ENCODE measurements at regions not wholly inside any gene's neighbourhood (a gene's known extent, or its start where the extent isn't known, plus 50 kb on each side); places are given as distances from the start of the nearest gene placed in this dataset.

DNA sequence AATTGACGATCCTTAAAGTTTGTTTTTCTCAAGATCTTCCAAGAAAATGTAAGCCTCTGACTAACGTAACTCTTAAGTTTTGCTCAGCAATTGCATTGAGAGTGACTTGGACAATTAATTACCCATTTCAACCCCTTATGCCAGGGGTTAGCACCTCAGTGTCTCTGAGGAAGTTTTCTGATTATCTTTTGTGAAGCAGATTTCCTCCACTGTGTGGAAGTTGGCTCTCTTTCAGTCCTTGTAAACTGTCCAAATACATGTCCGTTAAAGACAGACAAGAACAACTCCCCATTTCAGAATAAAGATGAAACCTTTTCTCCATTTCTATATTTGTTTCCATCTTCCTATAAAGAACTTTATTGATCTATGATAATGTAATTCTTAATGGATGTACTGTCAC lies 296.4 kb upstream of the FMN2 start:
- Mint-ChIP-seq H3K27me3 (no peaks in the 10 kb centered on the region), H3K4me1 (peaks cover 4% of the 10 kb centered on the region)

DNA sequence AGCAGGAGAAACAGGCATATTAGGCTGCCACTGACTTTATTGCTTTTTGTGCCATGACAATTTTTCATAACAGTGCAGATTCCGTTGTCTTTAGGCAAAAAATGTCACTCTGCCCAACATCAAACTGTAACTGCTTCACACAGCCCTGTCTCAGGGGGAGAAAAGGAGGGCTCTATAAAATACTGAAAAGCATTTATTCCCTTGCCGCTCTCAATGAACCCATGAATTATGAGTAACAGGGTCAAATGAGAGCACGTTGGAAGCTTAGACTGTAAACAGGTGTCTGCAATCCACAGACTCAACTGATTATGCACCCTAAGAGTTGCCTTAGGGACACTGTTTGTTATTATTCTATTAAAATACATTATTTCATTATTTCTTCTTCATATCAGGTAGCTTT lies 292.1 kb upstream of the FMN2 start:
- Mint-ChIP-seq H3K27ac (no peak overlapping the region), H3K4me1 (peaks cover 5% of the 10 kb centered on the region), H3K36me3 (no peaks in the 10 kb centered on the region), H3K27me3 (no peaks in the 10 kb centered on the region), H3K9me3 (no peaks in the 10 kb centered on the region), H3K4me3 (no peak overlapping the region)

More for the DNA sequence above, 296.4 kb upstream of the FMN2 start:
- Mint-ChIP-seq H3K4me3 (no peak overlapping the region), H3K27ac (no peak overlapping the region), H3K36me3 (peaks cover 5% of the 10 kb centered on the region), H3K9me3 (no peaks in the 10 kb centered on the region)

GRCh38 chr1:239800861-239801260 lies 290.8 kb upstream of the FMN2 start:
- H3K4me1 Mint-ChIP-seq: peaks cover 7% of the 10 kb centered on the region
- H3K27ac Mint-ChIP-seq: no peak overlapping the region
- no peaks in the 10 kb centered on the region for H3K36me3 Mint-ChIP-seq
- no peaks in the 10 kb centered on the region for H3K9me3 Mint-ChIP-seq
- no peaks in the 10 kb centered on the region for H3K27me3 Mint-ChIP-seq
- H3K4me3 Mint-ChIP-seq: no peak overlapping the region

DNA sequence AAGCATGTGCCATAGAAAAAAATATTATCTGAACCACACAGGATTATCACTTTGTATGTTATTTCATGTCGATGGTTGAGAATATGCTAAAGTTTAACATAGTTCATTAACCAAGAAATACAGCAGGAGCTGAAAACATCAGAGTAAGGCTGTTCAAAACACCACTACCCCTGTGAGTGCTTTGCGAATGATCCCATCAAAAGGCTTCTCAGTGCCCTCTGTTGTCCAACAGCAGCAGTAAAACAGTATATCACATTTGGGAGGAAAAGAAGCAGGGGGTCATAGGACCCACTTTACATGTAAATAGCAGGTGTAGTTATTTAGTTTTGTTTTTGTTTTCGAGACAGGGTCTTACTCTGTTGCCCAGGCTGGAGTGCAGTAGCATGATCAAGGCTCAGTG lies 289.4 kb upstream of the FMN2 start:
- no peaks in the 10 kb centered on the region for H3K36me3 Mint-ChIP-seq
- no peaks in the 10 kb centered on the region for H3K27me3 Mint-ChIP-seq
- H3K4me1 Mint-ChIP-seq: peaks cover 10% of the 10 kb centered on the region
- H3K27ac Mint-ChIP-seq: no peak overlapping the region
- no peaks in the 10 kb centered on the region for H3K9me3 Mint-ChIP-seq
- H3K4me3 Mint-ChIP-seq: no peak overlapping the region

DNA sequence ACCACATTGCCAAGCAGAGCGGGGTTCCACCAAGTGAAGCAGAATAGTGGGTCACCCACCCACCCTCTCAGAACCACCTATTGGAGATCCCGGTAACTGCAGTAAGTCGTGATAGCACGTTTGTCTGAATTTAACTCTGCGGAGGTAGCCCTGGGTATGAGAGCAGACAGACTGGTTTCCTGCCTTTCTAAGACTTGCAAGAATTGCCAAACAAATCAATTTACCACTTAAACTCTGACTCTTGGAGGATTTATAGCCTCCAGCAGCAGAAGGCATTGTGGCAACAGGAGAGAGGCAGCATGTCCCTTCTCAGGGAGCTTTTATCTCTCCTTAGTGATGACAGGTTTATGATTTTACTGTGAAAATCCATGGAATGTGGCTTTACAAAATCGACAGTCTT lies 287.9 kb upstream of the FMN2 start:
- H3K27me3 Mint-ChIP-seq: no peaks in the 10 kb centered on the region
- H3K4me1 Mint-ChIP-seq: peaks cover 10% of the 10 kb centered on the region
- H3K27ac Mint-ChIP-seq: no peak overlapping the region
- H3K4me3 Mint-ChIP-seq: no peak overlapping the region
- no peaks in the 10 kb centered on the region for H3K9me3 Mint-ChIP-seq
- H3K36me3 Mint-ChIP-seq: no peaks in the 10 kb centered on the region

- H3K4me1 Mint-ChIP-seq: peaks cover 10% of the 10 kb centered on the region
- no peak overlapping the region for H3K27ac Mint-ChIP-seq
These were observed 287.4 kb upstream of the FMN2 start for GRCh38 chr1:239804266-239804665.

DNA sequence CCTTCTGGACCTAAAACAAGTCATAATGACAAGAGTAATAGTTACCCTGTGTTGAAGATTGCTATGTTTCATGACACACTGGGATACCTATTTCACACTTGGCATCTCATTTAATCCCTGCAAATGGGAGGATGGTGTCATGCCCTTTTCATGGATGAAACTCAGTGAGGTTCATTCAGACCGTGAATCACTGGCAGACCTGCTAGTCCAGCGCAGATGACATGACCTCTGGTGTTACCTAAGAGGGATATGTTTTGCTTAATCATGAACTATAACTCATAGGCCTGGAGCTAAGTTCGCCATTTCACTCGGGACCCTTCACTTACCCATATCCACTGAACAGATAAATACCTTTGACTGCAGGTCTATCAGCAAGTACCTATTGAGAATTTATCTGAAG lies 286.6 kb upstream of the FMN2 start:
- Mint-ChIP-seq H3K27ac (no peak overlapping the region), H3K9me3 (no peaks in the 10 kb centered on the region), H3K36me3 (no peaks in the 10 kb centered on the region), H3K4me1 (peaks cover 11% of the 10 kb centered on the region), H3K27me3 (no peaks in the 10 kb centered on the region), H3K4me3 (no peak overlapping the region)

More at GRCh38 chr1:239804266-239804665, 287.4 kb upstream of the FMN2 start:
- H3K27me3 Mint-ChIP-seq: no peaks in the 10 kb centered on the region
- H3K9me3 Mint-ChIP-seq: no peaks in the 10 kb centered on the region
- H3K4me3 Mint-ChIP-seq: no peak overlapping the region
- H3K36me3 Mint-ChIP-seq: no peaks in the 10 kb centered on the region

- no peak overlapping the region for H3K4me3 Mint-ChIP-seq
- no peaks in the 10 kb centered on the region for H3K36me3 Mint-ChIP-seq
- H3K27me3 Mint-ChIP-seq: no peaks in the 10 kb centered on the region
- H3K27ac Mint-ChIP-seq: no peak overlapping the region
- no peaks in the 10 kb centered on the region for H3K9me3 Mint-ChIP-seq
- H3K4me1 Mint-ChIP-seq: peaks cover 21% of the 10 kb centered on the region
These were observed 285.6 kb upstream of the FMN2 start for GRCh38 chr1:239805851-239806772.

DNA sequence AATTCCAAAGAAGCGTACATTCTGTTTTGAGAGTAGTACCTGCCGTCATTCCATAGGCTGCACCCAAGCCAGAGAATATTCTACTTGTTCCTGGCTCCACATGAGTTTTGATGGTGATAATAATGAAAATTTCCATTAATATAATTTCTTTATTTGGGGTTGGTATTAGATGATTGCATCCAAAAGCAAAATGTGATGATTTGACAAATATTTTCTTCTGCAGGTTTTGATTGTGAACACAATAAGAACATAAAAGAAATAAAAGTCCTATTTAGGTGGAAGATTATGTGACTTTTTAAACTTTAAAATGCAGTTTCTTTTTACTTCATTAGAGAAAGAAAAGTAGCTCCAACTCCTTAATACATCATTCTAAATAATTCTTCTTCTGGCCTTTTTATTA lies 284.8 kb upstream of the FMN2 start:
- no peaks in the 10 kb centered on the region for H3K27me3 Mint-ChIP-seq
- H3K9me3 Mint-ChIP-seq: no peaks in the 10 kb centered on the region
- no peak overlapping the region for H3K27ac Mint-ChIP-seq
- no peak overlapping the region for H3K4me3 Mint-ChIP-seq
- peaks cover 27% of the 10 kb centered on the region for H3K4me1 Mint-ChIP-seq
- H3K36me3 Mint-ChIP-seq: no peaks in the 10 kb centered on the region

- Mint-ChIP-seq H3K4me1 (peaks cover 23% of the 10 kb centered on the region), H3K4me3 (no peak overlapping the region), H3K9me3 (no peaks in the 10 kb centered on the region), H3K27ac (no peak overlapping the region), H3K36me3 (no peaks in the 10 kb centered on the region), H3K27me3 (no peaks in the 10 kb centered on the region)
These were observed 284.3 kb upstream of the FMN2 start for GRCh38 chr1:239807361-239807760.

DNA sequence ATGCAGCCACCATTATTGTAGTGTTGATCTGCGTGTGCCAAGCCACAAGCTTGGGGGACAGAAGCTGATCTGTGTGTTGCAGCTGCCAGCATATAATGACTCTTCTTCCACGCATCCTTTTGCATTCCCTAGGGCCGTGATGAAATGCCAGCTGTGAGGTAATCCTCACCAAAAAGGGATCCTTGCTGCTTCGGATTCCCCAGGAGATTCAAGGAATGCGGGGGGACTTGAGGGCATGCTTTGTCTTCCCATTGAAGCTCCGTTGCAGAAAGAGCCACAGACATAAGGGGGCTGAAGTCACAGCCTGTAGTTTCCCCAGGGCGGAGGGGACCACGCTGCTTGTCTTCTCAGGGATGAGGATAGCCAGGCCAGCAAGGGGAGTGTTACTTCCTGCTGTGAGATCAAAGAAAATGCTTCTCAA lies 281.6 kb upstream of the FMN2 start:
- H3K9me3 Mint-ChIP-seq: no peaks in the 10 kb centered on the region
- no peaks in the 10 kb centered on the region for H3K36me3 Mint-ChIP-seq
- peaks cover 23% of the 10 kb centered on the region for H3K4me1 Mint-ChIP-seq
- H3K4me3 Mint-ChIP-seq: no peak overlapping the region
- no peaks in the 10 kb centered on the region for H3K27me3 Mint-ChIP-seq
- H3K27ac Mint-ChIP-seq: no peak overlapping the region

DNA sequence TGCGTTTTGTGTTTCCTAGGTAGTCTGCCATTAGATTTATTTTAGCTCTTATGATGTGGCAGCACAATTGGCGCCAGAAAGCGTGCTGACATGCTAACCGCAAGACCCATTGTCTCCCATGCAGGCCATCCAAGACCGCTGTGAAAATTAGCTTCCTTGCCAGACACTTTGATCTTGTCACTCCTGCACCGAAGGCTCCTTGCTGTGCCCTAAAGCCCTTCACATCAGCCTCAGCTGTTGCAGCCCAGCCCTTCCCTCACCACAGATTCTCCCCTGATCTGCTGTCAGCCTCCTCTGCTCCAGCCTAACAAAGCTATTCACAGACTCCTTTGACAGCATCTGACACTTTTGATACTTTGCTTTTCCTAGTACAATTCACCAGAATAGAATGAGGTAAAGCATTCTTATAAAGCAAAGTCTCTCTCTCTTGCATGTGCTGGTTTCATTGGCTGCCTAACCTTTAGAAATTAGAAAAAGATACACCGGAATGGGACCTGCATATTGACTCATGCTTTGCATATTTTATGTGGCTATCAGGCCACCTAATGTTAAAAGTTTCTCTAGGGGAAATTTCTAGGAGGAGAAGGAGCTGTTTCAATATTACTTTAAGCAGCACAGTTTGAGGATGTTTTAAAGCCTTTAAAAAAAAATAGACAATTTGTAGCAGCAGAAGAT lies 280.3 kb upstream of the FMN2 start:
- Mint-ChIP-seq H3K9me3 (no peaks in the 10 kb centered on the region), H3K36me3 (no peaks in the 10 kb centered on the region), H3K4me3 (no peak overlapping the region), H3K27ac (no peak overlapping the region), H3K4me1 (peaks cover 18% of the 10 kb centered on the region), H3K27me3 (no peaks in the 10 kb centered on the region)

DNA sequence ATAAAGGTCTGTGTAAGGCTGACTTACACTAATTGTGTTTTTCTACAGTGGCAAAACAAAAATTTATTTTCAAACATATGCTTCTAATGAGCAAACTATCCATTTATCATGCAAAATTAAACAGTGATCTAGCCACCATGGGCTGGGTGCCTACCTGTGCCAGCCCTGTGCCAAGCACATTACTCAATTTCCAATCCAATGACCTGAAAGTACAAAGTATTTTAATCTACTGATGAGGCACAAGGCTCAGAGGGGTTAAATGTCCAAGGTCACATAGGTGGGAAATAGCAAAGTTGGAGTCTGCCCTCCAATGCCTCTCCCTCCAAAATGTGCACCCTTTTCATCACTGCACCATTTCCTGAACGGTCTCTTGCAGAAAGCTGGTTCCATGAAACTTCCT lies 279.1 kb upstream of the FMN2 start:
- H3K4me1 Mint-ChIP-seq: peaks cover 18% of the 10 kb centered on the region
- H3K27ac Mint-ChIP-seq: no peak overlapping the region
- no peaks in the 10 kb centered on the region for H3K9me3 Mint-ChIP-seq
- no peaks in the 10 kb centered on the region for H3K27me3 Mint-ChIP-seq
- no peaks in the 10 kb centered on the region for H3K36me3 Mint-ChIP-seq
- H3K4me3 Mint-ChIP-seq: no peak overlapping the region

- H3K9me3 Mint-ChIP-seq: no peaks in the 10 kb centered on the region
- no peak overlapping the region for H3K27ac Mint-ChIP-seq
- H3K36me3 Mint-ChIP-seq: no peaks in the 10 kb centered on the region
- H3K4me1 Mint-ChIP-seq: peaks cover 18% of the 10 kb centered on the region
- H3K4me3 Mint-ChIP-seq: no peak overlapping the region
- H3K27me3 Mint-ChIP-seq: no peaks in the 10 kb centered on the region
These were observed 277.3 kb upstream of the FMN2 start for GRCh38 chr1:239814306-239814881.

GRCh38 chr1:239815074-239815473 lies 276.6 kb upstream of the FMN2 start:
- H3K9me3 Mint-ChIP-seq: no peaks in the 10 kb centered on the region
- H3K4me1 Mint-ChIP-seq: peaks cover 16% of the 10 kb centered on the region
- no peaks in the 10 kb centered on the region for H3K36me3 Mint-ChIP-seq
- H3K27me3 Mint-ChIP-seq: no peaks in the 10 kb centered on the region
- H3K4me3 Mint-ChIP-seq: no peak overlapping the region
- H3K27ac Mint-ChIP-seq: no peak overlapping the region

All from activated naive CD4-positive, alpha-beta T cell treated with anti-CD3 and anti-CD28 coated beads, Interleukin-2, amount 50 U/mL, for 24 hours (primary cell).